Right hindlimb (tissue), 1 donor: ENCODE measurements at regions not wholly inside any gene's neighbourhood (a gene's known extent, or its start where the extent isn't known, plus 50 kb on each side); places are given as distances from the start of the nearest gene placed in this dataset.
"Not testable (repeated sequence)": the region's sequence is repeated elsewhere in the genome, so short reads cannot be mapped to it uniquely, and the experiment has no call there.

Experiments used
- DNase-seq: peaks from one replicate; pipeline ENCODE4 v3.0.0-alpha.2; 2018

GRCh38 chr2:215793747-215794595, 219.4 kb downstream of the MREG start:
- peak; percentile 41 for DNase-seq

GRCh38 chr2:215791481-215791937, 221.8 kb downstream of the MREG start:
- DNase-seq, result no peak

- no peak for DNase-seq
Observed at GRCh38 chr2:215790523-215791421, 222.6 kb downstream of the MREG start.

GRCh38 chr2:215787565-215788178, 225.7 kb downstream of the MREG start:
- DNase-seq, result no peak

GRCh38 chr2:215787025-215787424, 226.3 kb downstream of the MREG start:
- DNase-seq, result no peak

GRCh38 chr2:215784371-215784783, 229.0 kb downstream of the MREG start:
- peak; percentile 52 for DNase-seq

GRCh38 chr2:215783640-215784039, 229.7 kb downstream of the MREG start:
- not testable (repeated sequence) for DNase-seq

GRCh38 chr2:215782965-215783364, 230.4 kb downstream of the MREG start:
- DNase-seq, result no peak

- DNase-seq, result no peak
Observed at GRCh38 chr2:215782295-215782694, 231.1 kb downstream of the MREG start.

- no peak for DNase-seq
Observed at GRCh38 chr2:215780907-215781685, 232.3 kb downstream of the MREG start.

GRCh38 chr2:215780313-215780712, 233.0 kb downstream of the MREG start:
- DNase-seq, result no peak

- no peak for DNase-seq
Observed at GRCh38 chr2:215779912-215780311, 233.4 kb downstream of the MREG start.

- DNase-seq, result no peak
Observed at GRCh38 chr2:215777465-215778044, 235.8 kb downstream of the MREG start.

GRCh38 chr2:215775106-215775505, 238.2 kb downstream of the MREG start:
- DNase-seq, result no peak

- DNase-seq, result no peak
Observed at GRCh38 chr2:215773728-215774127, 239.6 kb downstream of the MREG start.

GRCh38 chr2:215772634-215773563, 240.5 kb downstream of the MREG start:
- no peak for DNase-seq

- no peak for DNase-seq
Observed at GRCh38 chr2:215772003-215772402, 241.3 kb downstream of the MREG start.

GRCh38 chr2:215771241-215771640, 242.1 kb downstream of the MREG start:
- DNase-seq, result no peak

- DNase-seq, result no peak
Observed at GRCh38 chr2:215770668-215771067, 242.7 kb downstream of the MREG start.

- no peak for DNase-seq
Observed at GRCh38 chr2:215769246-215769645, 244.1 kb downstream of the MREG start.

GRCh38 chr2:215767625-215768024, 245.7 kb downstream of the MREG start:
- DNase-seq, result no peak
